Right lobe of liver (tissue), 4 donors: ENCODE measurements at regions not wholly inside any gene's neighbourhood (a gene's known extent, or its start where the extent isn't known, plus 50 kb on each side); places are given as distances from the start of the nearest gene placed in this dataset.

ENCODE experiments used
- CTCF ChIP-seq, 4 donors: fragments of 200-600 bp in 3 of 4; fragments of 450-650 bp in 1 of 4; IDR thresholded peaks; one replicate each; pipeline versions ENCODE4 v1.5.1 to v1.8.0; 2016 to 2022; ENCODE audit warnings: antibody characterized with exemption in 4 of 4, mild to moderate bottlenecking in 2 of 4
- POLR2A ChIP-seq: fragments of 450-650 bp; IDR thresholded peaks from one replicate; pipeline ENCODE4 v1.6.1; 2017; ENCODE audit warnings: antibody characterized with exemption, mild to moderate bottlenecking
- donor health status: DM: no; HTN: no; CAD: no.
- donor health status: DM: no; HTN: no; CAD: no.
- donor health status: DM: no; HTN: yes; CAD: no.

- TF ChIP-seq CTCF (IDR thresholded peaks at IDR 0.05), result no peak
- TF ChIP-seq POLR2A, result no peak
Measured at GRCh38 chr5:8097146-8097545, 228.2 kb downstream of the MTRR start.
